ENCODE measurements at regions not wholly inside any gene's neighbourhood (a gene's known extent, or its start where the extent isn't known, plus 50 kb on each side); places are given as distances from the start of the nearest gene placed in this dataset.
"Not testable (repeated sequence)": the region's sequence is repeated elsewhere in the genome, so short reads cannot be mapped to it uniquely, and the experiment has no call there.

GRCh38 chr6:16039892-16040627 is 88.8 kb upstream of the MYLIP start:
- not testable (repeated sequence) for DNase-seq

GRCh38 chr6:16038938-16039337 is 89.9 kb upstream of the MYLIP start:
- DNase-seq = no peak

- no peak for DNase-seq
Measured at GRCh38 chr6:16035488-16036080, 93.3 kb upstream of the MYLIP start.

GRCh38 chr6:16033214-16033613 is 95.7 kb upstream of the MYLIP start:
- DNase-seq = no peak

- DNase-seq = no peak
Measured at GRCh38 chr6:16031278-16031981, 97.5 kb upstream of the MYLIP start.

GRCh38 chr6:16028966-16029365 is 99.9 kb upstream of the MYLIP start:
- DNase-seq = no peak

GRCh38 chr6:16020259-16020658 is 108.6 kb upstream of the MYLIP start:
- no peak for DNase-seq

GRCh38 chr6:16019462-16019861 is 109.4 kb upstream of the MYLIP start:
- DNase-seq = no peak

- DNase-seq = no peak
Measured at GRCh38 chr6:16018626-16019025, 110.3 kb upstream of the MYLIP start.

GRCh38 chr6:16014325-16014724 is 114.6 kb upstream of the MYLIP start:
- DNase-seq = not testable (repeated sequence)

- no peak for DNase-seq
Measured at GRCh38 chr6:16007146-16007545, 121.7 kb upstream of the MYLIP start.

GRCh38 chr6:16006681-16007080 is 122.2 kb upstream of the MYLIP start:
- no peak for DNase-seq

GRCh38 chr6:16004934-16005679 is 123.8 kb upstream of the MYLIP start:
- no peak for DNase-seq

GRCh38 chr6:16003197-16003491 is 125.7 kb upstream of the MYLIP start:
- DNase-seq = no peak

GRCh38 chr6:16002332-16003196 is 126.3 kb upstream of the MYLIP start:
- no peak for DNase-seq

- DNase-seq = no peak
Measured at GRCh38 chr6:16001158-16001557, 127.7 kb upstream of the MYLIP start.

- no peak for DNase-seq
Measured at GRCh38 chr6:15999201-15999600, 129.7 kb upstream of the MYLIP start.

- DNase-seq = no peak
Measured at GRCh38 chr6:15997586-15998388, 131.1 kb upstream of the MYLIP start.

GRCh38 chr6:15996030-15996429 is 132.9 kb upstream of the MYLIP start:
- DNase-seq = no peak

- DNase-seq = no peak
Measured at GRCh38 chr6:15995493-15995892, 133.4 kb upstream of the MYLIP start.

- no peak for DNase-seq
Measured at GRCh38 chr6:15994814-15995459, 133.9 kb upstream of the MYLIP start.
